Caco-2 (cell line): ENCODE measurements at regions not wholly inside any gene's neighbourhood (a gene's known extent, or its start where the extent isn't known, plus 50 kb on each side); places are given as distances from the start of the nearest gene placed in this dataset.

ENCODE experiments used
- BruUV-seq: library from RNA; stranded (reverse); fragments of 400-500 nt; replicated peaks from 2 replicates; lab custom pipeline; 2021; lab: Mats Ljungman, UMichigan
- CTCF ChIA-PET: fragments of 300-600 bp; sonication (Branson Sonifier 250); formaldehyde crosslinking; loops from one replicate; lab custom pipeline; 2022; ENCODE audit warnings: antibody characterized with exemption; lab: Charles Lee
- POLR2A ChIA-PET: fragments of 300-600 bp; sonication (Branson Sonifier 250); formaldehyde crosslinking; loops from one replicate; lab custom pipeline; 2022; ENCODE audit warnings: antibody characterized with exemption; lab: Charles Lee
- DNase-seq, 2 experiments: peaks; one replicate each; pipeline versions ENCODE4 v3.0.0 to v3.0.0-alpha.2; 2020 to 2022
- H3K27me3 ChIP-seq: replicated peaks from 2 replicates; pipeline ENCODE4 v1.6.0; 2011; ENCODE audit warnings: low read length; ENCODE audit not compliant: control insufficient read depth, insufficient read depth
- H3K36me3 ChIP-seq: 2 replicates; pipeline ENCODE4 v1.5.1; 2011; ENCODE audit warnings: low read length; ENCODE audit not compliant: control insufficient read depth, insufficient read depth
- H3K4me1 ChIP-seq: fragments of 250-450 bp; sonication (Bioruptor Pico); 2 replicates; pipeline ENCODE4 v1.5.1; 2020; ENCODE audit warnings: mild to moderate bottlenecking
- H3K4me3 ChIP-seq: 2 replicates; pipeline ENCODE4 v1.5.1; 2011; ENCODE audit warnings: low read depth, mild to moderate bottlenecking, control low read depth, low read length
- H3K9me3 ChIP-seq: fragments of 250-450 bp; sonication (Bioruptor Pico); 2 replicates; pipeline ENCODE4 v1.5.1; 2020; ENCODE audit warnings: mild to moderate bottlenecking, moderate library complexity
- H3K27ac Mint-ChIP-seq: one replicate; pipeline ENCODE4 v1.8.0; 2022; ENCODE audit warnings: mixed read lengths; ENCODE audit not compliant: unreplicated experiment
- H3K27me3 Mint-ChIP-seq: one replicate; pipeline ENCODE4 v1.8.0; 2022; ENCODE audit warnings: mixed read lengths; ENCODE audit not compliant: insufficient read depth, unreplicated experiment
- H3K36me3 Mint-ChIP-seq: one replicate; pipeline ENCODE4 v1.8.0; 2022; ENCODE audit warnings: mild to moderate bottlenecking, mixed read lengths; ENCODE audit not compliant: insufficient read depth, unreplicated experiment
- H3K4me1 Mint-ChIP-seq: one replicate; pipeline ENCODE4 v1.8.0; 2022; ENCODE audit warnings: low read depth, mixed read lengths; ENCODE audit not compliant: unreplicated experiment
- H3K4me3 Mint-ChIP-seq: one replicate; pipeline ENCODE4 v1.8.0; 2022; ENCODE audit warnings: mild to moderate bottlenecking, moderate library complexity, mixed read lengths; ENCODE audit not compliant: unreplicated experiment
- H3K9me3 Mint-ChIP-seq: one replicate; pipeline ENCODE4 v1.8.0; 2022; ENCODE audit warnings: mixed read lengths; ENCODE audit not compliant: unreplicated experiment
- intact Hi-C: fragments of 100-400 bp; cut with micrococcal nuclease; formaldehyde crosslinking; loops from one replicate; pipeline ENCODE4 v1.10.0; 2022; ENCODE audit not compliant: unreplicated experiment
- TF ChIP-seq, protein P1 (sequence below), 2 experiments: fragments of 200-600 bp in 1 of 2; IDR thresholded peaks; 1 replicate in 1 of 2; 2 replicates in 1 of 2; pipeline versions ENCODE4 v1.5.1 to v1.8.0; 2011 to 2022; ENCODE audit warnings: antibody characterized with exemption in 1 of 2, control low read depth in 1 of 2, inconsistent platforms in 1 of 2, low read depth in 1 of 2, low read length in 1 of 2, mild to moderate bottlenecking in 1 of 2, moderate library complexity in 1 of 2; ENCODE audit not compliant: insufficient read depth in 1 of 2, severe bottlenecking in 1 of 2, unreplicated experiment in 1 of 2

DNA sequence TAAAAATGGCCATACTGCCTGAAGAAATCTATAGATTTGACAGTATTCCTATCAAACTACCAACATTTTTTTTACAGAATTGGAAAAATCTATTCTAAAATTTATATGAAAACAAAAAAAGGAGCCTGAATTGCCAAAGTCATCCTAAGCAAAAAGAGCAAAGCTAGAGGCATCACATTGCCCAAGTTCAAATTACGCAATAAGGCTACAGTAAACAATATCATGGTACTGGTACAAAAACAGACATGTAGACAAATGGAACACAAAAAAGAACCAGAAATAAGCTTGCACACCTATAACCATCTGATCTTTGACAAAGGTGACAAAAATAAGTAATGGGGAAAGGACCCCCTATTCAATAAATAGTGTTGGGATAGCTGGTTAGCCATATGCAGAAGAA, 50.2 kb upstream of the THSD7B start:
- Histone ChIP-seq H3K9me3 (no peaks in the 10 kb centered on the region), H3K27me3 (no peaks in the 10 kb centered on the region), H3K4me1 (no peaks in the 10 kb centered on the region), H3K36me3 (no peaks in the 10 kb centered on the region), H3K4me3 (no peak overlapping the region)
- DNase-seq = no peak
- TF ChIP-seq, protein P1, sequence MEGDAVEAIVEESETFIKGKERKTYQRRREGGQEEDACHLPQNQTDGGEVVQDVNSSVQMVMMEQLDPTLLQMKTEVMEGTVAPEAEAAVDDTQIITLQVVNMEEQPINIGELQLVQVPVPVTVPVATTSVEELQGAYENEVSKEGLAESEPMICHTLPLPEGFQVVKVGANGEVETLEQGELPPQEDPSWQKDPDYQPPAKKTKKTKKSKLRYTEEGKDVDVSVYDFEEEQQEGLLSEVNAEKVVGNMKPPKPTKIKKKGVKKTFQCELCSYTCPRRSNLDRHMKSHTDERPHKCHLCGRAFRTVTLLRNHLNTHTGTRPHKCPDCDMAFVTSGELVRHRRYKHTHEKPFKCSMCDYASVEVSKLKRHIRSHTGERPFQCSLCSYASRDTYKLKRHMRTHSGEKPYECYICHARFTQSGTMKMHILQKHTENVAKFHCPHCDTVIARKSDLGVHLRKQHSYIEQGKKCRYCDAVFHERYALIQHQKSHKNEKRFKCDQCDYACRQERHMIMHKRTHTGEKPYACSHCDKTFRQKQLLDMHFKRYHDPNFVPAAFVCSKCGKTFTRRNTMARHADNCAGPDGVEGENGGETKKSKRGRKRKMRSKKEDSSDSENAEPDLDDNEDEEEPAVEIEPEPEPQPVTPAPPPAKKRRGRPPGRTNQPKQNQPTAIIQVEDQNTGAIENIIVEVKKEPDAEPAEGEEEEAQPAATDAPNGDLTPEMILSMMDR (IDR thresholded peaks at IDR 0.05; ENCODE audit: insufficient read depth in 1 of 2, low read depth in 1 of 2, low read length in 1 of 2, severe bottlenecking in 1 of 2, unreplicated experiment in 1 of 2) = no peak
- Mint-ChIP-seq H3K4me3 (no peak overlapping the region), H3K36me3 (no peaks in the 10 kb centered on the region), H3K27ac (no peak overlapping the region), H3K27me3 (no peaks in the 10 kb centered on the region), H3K4me1 (no peaks in the 10 kb centered on the region), H3K9me3 (no peaks in the 10 kb centered on the region)
- ChIA-PET POLR2A (no interaction called here), CTCF (interaction anchor here (0.6 kb wide), 1 partner anchor 809 kb away, joined by 3 read pairs; no protein-coding TSS in a partner anchor)
- no TSS peak for BruUV-seq
- intact Hi-C loops = no loop called here

DNA sequence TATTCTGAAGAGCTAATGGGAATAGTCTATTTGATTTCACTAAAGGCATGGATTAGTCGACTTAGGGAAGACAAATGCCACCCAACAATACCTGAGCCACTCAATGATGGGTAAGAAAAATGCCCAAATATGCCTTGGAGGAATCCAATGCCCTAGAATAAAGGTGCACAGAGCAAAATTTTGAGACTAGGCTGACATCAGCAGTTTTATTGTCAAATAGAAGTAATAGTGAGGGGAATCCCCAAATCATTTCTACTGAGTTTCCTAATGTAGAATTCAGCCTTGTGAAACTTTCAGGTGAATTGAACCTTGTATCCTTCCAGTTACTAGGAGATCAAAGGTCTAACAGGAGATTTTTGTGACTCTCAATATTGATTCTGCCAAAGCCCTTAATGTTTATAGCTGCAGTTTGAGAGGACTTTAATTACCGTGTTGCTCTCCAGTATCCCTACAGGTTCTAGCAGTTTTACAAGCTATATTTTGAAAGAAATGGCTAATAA, 50.8 kb upstream of the THSD7B start:
- Mint-ChIP-seq H3K27me3 (no peaks in the 10 kb centered on the region), H3K4me3 (no peak overlapping the region), H3K27ac (no peak overlapping the region), H3K4me1 (no peaks in the 10 kb centered on the region), H3K9me3 (no peaks in the 10 kb centered on the region), H3K36me3 (no peaks in the 10 kb centered on the region)
- no peak overlapping the region for H3K4me3 ChIP-seq
- CTCF ChIA-PET = interaction anchor here (0.6 kb wide), 1 partner anchor 810 kb away, joined by 3 read pairs; no protein-coding TSS in a partner anchor
- H3K36me3 ChIP-seq = no peaks in the 10 kb centered on the region
- BruUV-seq = no TSS peak
- no peaks in the 10 kb centered on the region for H3K27me3 ChIP-seq
- POLR2A ChIA-PET = no interaction called here
- H3K9me3 ChIP-seq = no peaks in the 10 kb centered on the region
- H3K4me1 ChIP-seq = no peaks in the 10 kb centered on the region
- TF ChIP-seq, protein P1 (IDR thresholded peaks at IDR 0.05; ENCODE audit: insufficient read depth in 1 of 2, low read depth in 1 of 2, low read length in 1 of 2, severe bottlenecking in 1 of 2, unreplicated experiment in 1 of 2) = no peak
- DNase-seq = no peak
- intact Hi-C loops = no loop called here

DNA sequence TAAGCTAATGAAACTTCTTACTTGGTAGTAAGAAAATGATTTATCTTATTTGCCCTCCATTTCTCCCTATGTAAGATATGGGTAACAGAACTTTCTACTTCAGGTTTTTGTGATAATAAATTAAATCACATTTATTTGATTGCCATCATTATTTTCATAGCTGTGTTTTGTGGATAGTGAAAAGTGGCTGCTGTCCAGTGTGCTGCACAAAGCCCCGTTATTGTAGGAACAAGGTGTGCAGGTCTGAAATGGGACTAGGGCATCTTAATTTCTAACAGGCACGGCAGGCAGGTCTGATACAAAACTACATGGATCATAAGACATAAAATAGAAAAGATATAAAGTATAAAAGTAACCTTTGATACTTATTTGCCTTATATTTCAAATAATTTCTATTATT, 51.6 kb upstream of the THSD7B start:
- H3K9me3 Mint-ChIP-seq = no peaks in the 10 kb centered on the region
- BruUV-seq = no TSS peak
- H3K4me3 Mint-ChIP-seq = no peak overlapping the region
- H3K27me3 Mint-ChIP-seq = no peaks in the 10 kb centered on the region
- no peaks in the 10 kb centered on the region for H3K4me1 Mint-ChIP-seq
- TF ChIP-seq, protein P1 (IDR thresholded peaks at IDR 0.05; ENCODE audit: insufficient read depth in 1 of 2, low read depth in 1 of 2, low read length in 1 of 2, severe bottlenecking in 1 of 2, unreplicated experiment in 1 of 2) = no peak
- ChIA-PET POLR2A (no interaction called here), CTCF (no interaction called here)
- Histone ChIP-seq H3K27me3 (no peaks in the 10 kb centered on the region), H3K9me3 (no peaks in the 10 kb centered on the region), H3K4me3 (no peak overlapping the region), H3K4me1 (no peaks in the 10 kb centered on the region), H3K36me3 (no peaks in the 10 kb centered on the region)
- DNase-seq = no peak
- H3K27ac Mint-ChIP-seq = no peak overlapping the region
- no peaks in the 10 kb centered on the region for H3K36me3 Mint-ChIP-seq
- intact Hi-C loops = no loop called here
